Muscle of arm (tissue), 1 donor: ENCODE measurements at regions not wholly inside any gene's neighbourhood (a gene's known extent, or its start where the extent isn't known, plus 50 kb on each side); places are given as distances from the start of the nearest gene placed in this dataset.
A peak's percentile ranks its signal among the peaks of the same experiment; 100 is the strongest.
"Not testable (repeated sequence)": the region's sequence is repeated elsewhere in the genome, so short reads cannot be mapped to it uniquely, and the experiment has no call there.

Source experiments
- DNase-seq: peaks from one replicate; pipeline ENCODE4 v3.0.0-alpha.2; 2013

DNA sequence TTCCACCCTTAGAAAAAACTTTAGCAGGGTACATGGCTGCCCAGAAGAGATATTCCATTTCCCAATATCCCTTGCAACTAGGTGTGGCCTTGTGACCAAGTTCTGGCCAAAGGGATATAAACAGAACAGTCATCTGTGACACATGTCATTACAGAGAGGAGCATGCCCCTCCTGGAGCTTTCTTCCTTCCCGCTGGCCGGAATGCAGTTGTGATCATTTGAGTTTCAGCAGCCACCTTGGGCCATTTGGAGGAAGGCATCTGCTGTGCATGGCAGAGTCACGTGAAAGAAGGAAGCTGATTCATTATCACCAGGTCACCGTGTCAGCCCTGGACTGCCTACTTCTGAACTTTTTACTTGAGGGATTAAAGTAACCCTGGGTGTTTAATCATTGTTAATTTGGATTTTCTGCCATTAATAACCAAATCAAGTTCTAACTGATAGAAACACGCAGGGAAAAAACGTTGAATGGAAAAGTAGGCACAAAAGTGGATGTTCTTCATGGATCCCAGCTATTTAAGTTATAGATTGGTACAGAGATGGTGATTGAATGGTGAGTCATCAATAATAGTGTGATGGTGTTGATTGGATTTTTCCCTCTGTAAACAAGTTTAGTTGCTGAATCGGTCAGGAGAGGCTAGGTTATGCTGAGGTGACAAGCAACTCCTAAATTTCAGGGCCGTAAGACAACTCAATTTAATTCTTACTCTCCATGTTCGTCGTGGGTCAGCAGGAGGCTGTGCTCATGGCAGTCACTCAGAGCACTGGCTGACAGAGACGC is 80.7 kb upstream of the CCDC167 start:
- no peak for DNase-seq

DNA sequence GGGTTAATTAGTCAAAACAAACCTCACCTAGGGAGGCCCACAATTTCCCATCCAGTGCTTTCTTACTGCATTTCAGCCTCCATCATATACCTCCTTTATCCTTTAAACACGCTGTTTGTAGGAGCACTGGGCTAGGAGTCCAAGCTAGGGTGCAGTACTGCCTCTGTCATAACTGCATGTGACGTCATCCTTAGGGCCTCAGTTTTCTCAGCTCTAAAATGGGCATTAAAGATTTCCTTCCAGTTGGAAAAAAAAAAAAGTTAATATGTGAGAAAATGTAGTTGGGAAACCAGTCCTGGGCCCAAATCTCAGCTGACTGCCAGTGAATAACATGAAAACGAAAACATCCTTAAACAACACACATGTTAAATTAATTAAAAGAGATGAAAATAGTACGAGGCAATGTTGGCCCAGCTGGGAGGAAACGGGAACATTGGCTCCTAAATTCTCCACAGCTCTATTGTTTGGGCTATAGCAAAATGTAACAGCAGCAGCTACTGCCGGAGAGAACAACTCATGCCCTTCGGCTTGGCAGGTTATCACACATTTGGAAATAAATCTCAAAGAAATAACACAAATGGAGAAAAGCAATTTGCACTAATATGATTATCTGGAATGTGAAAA is 79.9 kb upstream of the CCDC167 start:
- DNase-seq = no peak

- DNase-seq = no peak
Measured at GRCh38 chr6:37578104-37578503, 78.4 kb upstream of the CCDC167 start.

GRCh38 chr6:37576336-37576737 is 76.6 kb upstream of the CCDC167 start:
- no peak for DNase-seq

- DNase-seq = no peak
Measured at GRCh38 chr6:37575221-37575620, 75.5 kb upstream of the CCDC167 start.

DNA sequence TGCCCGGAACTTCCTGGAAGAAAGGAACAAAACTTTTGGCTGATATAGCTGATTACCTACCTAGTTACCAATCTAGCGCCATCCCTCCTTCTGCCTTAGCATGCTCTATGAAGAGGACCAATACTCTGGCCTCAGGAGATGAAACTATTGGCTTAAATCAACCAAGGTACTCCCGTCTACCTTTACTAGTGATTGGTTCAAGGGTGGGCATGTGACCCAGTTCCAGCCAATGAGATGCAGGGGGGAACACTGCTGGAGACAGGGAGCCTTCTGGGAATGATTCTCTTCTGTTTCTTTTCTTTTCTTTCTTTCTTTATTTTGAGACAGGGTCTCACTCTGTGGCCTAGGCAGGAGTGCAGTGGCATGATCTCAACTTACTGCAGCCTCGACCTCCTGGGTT is 72.6 kb upstream of the CCDC167 start:
- DNase-seq = no peak

- DNase-seq = no peak
Measured at GRCh38 chr6:37570482-37571133, 70.9 kb upstream of the CCDC167 start.

- no peak for DNase-seq
Measured at GRCh38 chr6:37569743-37570481, 70.2 kb upstream of the CCDC167 start.

- DNase-seq = no peak
Measured at GRCh38 chr6:37569317-37569716, 69.6 kb upstream of the CCDC167 start.

GRCh38 chr6:37566950-37567349 is 67.3 kb upstream of the CCDC167 start:
- no peak for DNase-seq

- peak; percentile 22 for DNase-seq
Measured at GRCh38 chr6:37566111-37566949, 66.6 kb upstream of the CCDC167 start.

- no peak for DNase-seq
Measured at GRCh38 chr6:37565267-37566110, 65.8 kb upstream of the CCDC167 start.

GRCh38 chr6:37562926-37563288 is 63.2 kb upstream of the CCDC167 start:
- DNase-seq = not testable (repeated sequence)

DNA sequence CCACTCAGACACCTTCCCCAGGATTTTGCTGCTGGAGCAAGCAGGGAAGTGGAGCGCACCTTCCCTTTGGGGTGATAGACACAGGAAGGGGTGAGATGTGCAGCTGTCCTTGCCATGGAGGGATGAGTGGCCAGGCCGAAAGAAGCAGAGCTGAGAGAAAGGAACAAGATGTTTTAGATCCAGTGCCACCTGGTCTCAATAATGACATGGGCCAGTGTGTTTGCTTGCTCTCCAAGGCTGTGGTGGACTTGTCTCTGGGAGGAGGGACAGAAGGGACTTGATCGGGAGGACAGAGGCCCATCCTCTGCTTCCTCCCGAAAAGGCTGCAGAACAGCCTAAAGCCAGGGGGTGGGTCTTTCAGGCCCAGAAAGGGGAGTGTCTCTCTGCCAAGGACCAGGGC is 61.7 kb upstream of the CCDC167 start:
- no peak for DNase-seq

GRCh38 chr6:37560737-37561103 is 61.0 kb upstream of the CCDC167 start:
- DNase-seq = no peak

DNA sequence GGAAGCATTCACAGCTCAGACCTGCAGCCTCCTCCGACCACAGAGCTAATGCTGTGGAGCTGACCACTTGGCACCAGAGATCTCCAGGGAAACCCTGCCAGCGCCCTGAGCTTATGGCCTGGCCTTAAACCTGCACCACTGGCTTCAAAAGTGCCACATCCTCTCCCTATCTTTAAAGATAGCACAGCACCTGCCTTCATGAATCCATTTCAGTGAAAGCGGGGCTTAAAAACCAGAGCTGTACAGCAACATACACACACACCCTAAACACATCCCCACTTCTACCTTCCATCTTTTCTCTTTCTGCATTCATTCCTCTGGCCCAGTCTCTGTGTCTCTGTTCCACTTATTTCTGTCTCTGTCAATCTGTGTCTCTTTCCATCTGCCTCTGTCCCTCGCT is 59.8 kb upstream of the CCDC167 start:
- no peak for DNase-seq

DNA sequence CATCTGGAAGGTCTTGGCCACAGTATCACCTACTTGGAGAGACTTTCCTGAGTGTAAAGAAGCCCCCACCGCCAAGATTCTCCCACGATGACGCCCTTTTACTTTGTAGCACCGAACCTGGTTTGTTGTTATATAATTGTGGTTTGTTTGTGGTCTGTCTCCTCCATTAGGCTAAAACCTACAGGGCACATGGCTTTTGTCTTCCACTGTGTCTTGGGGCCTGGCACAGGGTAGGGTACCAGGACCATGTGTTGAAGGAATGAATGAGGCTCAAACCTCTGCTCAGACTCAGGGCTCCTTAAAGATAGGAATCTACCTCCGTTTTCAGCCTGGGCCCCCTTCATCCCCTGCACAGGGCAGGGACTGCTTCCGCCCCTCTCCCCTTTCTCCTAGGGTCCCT is 59.4 kb upstream of the CCDC167 start:
- no peak for DNase-seq

- DNase-seq = no peak
Measured at GRCh38 chr6:37558646-37559045, 59.0 kb upstream of the CCDC167 start.

- no peak for DNase-seq
Measured at GRCh38 chr6:37558168-37558567, 58.5 kb upstream of the CCDC167 start.

GRCh38 chr6:37557645-37558114 is 58.0 kb upstream of the CCDC167 start:
- DNase-seq = no peak
